Thyroid gland (tissue), 4 donors: ENCODE measurements at regions not wholly inside any gene's neighbourhood (a gene's known extent, or its start where the extent isn't known, plus 50 kb on each side); places are given as distances from the start of the nearest gene placed in this dataset.

Source experiments
- CTCF ChIP-seq, 6 experiments: fragments of 200-600 bp in 3 of 6; fragments of 450-650 bp in 3 of 6; sonication (generic) in 3 of 6; IDR thresholded peaks; one replicate each; pipeline ENCODE4 v1.5.1; 2016 to 2019; ENCODE audit warnings: antibody characterized with exemption in 6 of 6, mild to moderate bottlenecking in 2 of 6, inconsistent platforms in 1 of 6, moderate library complexity in 1 of 6
- POLR2A ChIP-seq, 2 donors: fragments of 450-650 bp; IDR thresholded peaks; one replicate each; pipeline ENCODE4 v1.6.1; 2017; ENCODE audit warnings: antibody characterized with exemption in 2 of 2, mild to moderate bottlenecking in 2 of 2, moderate library complexity in 1 of 2

- TF ChIP-seq CTCF (IDR thresholded peaks at IDR 0.05) (no peak), POLR2A (IDR thresholded peaks at IDR 0.05) (no peak)
Measured at GRCh38 chr2:149761611-149762010, 174.0 kb upstream of the MMADHC start.
